ENCODE measurements at regions not wholly inside any gene's neighbourhood (a gene's known extent, or its start where the extent isn't known, plus 50 kb on each side); places are given as distances from the start of the nearest gene placed in this dataset.

DNA sequence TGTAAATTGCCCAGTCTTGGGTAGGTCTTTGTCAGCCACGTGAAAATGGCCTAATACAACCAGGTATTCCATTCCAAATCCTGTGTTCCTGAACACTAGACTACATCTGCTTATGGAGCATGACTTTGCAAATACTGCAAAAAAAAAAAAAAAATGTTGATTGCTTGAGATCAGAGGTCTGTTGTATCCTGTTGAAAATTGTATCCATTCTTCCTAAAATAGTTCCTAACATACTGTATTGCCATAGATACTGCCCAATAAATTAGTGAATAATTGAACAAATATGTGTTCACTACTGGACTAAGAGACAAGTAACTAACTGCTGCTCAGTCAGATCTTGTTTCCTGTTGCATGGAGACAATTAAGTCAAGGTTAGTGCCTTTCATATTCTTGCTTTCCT is 164.3 kb upstream of the PABPC4L start:
- intact Hi-C loops (cut with micrococcal nuclease), result no loop called here
- CTCF ChIA-PET, result no interaction called here
- H4K20me1 ChIP-seq (ENCODE audit: insufficient read depth), result no peaks in the 10 kb centered on the region
- H3K27me3 ChIP-seq (ENCODE audit: insufficient read depth, low read length), result no peaks in the 10 kb centered on the region
- H3K79me2 ChIP-seq (ENCODE audit: insufficient read depth, low read length), result no peaks in the 10 kb centered on the region
- H3K36me3 ChIP-seq (ENCODE audit: control insufficient read depth in 1 of 2, insufficient read depth in 2 of 2, low read length in 2 of 2), result no peaks in the 10 kb centered on the region
- no peak for TF ChIP-seq CEBPB (IDR thresholded peaks at IDR 0.05; ENCODE audit: low read depth)
- TF ChIP-seq EZH2 (IDR thresholded peaks at IDR 0.05), result no peak
- TF ChIP-seq, protein P1, sequence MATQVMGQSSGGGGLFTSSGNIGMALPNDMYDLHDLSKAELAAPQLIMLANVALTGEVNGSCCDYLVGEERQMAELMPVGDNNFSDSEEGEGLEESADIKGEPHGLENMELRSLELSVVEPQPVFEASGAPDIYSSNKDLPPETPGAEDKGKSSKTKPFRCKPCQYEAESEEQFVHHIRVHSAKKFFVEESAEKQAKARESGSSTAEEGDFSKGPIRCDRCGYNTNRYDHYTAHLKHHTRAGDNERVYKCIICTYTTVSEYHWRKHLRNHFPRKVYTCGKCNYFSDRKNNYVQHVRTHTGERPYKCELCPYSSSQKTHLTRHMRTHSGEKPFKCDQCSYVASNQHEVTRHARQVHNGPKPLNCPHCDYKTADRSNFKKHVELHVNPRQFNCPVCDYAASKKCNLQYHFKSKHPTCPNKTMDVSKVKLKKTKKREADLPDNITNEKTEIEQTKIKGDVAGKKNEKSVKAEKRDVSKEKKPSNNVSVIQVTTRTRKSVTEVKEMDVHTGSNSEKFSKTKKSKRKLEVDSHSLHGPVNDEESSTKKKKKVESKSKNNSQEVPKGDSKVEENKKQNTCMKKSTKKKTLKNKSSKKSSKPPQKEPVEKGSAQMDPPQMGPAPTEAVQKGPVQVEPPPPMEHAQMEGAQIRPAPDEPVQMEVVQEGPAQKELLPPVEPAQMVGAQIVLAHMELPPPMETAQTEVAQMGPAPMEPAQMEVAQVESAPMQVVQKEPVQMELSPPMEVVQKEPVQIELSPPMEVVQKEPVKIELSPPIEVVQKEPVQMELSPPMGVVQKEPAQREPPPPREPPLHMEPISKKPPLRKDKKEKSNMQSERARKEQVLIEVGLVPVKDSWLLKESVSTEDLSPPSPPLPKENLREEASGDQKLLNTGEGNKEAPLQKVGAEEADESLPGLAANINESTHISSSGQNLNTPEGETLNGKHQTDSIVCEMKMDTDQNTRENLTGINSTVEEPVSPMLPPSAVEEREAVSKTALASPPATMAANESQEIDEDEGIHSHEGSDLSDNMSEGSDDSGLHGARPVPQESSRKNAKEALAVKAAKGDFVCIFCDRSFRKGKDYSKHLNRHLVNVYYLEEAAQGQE (IDR thresholded peaks at IDR 0.05; ENCODE audit: low read depth), result no peak
- TF ChIP-seq EGR1 (IDR thresholded peaks at IDR 0.05; ENCODE audit: low read depth), result no peak
- no peak for TF ChIP-seq SIN3A (IDR thresholded peaks at IDR 0.05; ENCODE audit: low read depth)
- no peak for TF ChIP-seq RAD21 (IDR thresholded peaks at IDR 0.05; ENCODE audit: low read depth)
- TF ChIP-seq TCF7L2 (IDR thresholded peaks at IDR 0.05; ENCODE audit: borderline replicate concordance, extremely low read depth, insufficient read depth, insufficient read length), result no peak
- TF ChIP-seq POLR2AphosphoS5 (IDR thresholded peaks at IDR 0.05; ENCODE audit: low read depth, low read length), result no peak
- no peak for TF ChIP-seq FOSL1 (IDR thresholded peaks at IDR 0.05; ENCODE audit: low read depth)
- TF ChIP-seq, protein P2, sequence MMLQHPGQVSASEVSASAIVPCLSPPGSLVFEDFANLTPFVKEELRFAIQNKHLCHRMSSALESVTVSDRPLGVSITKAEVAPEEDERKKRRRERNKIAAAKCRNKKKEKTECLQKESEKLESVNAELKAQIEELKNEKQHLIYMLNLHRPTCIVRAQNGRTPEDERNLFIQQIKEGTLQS (IDR thresholded peaks at IDR 0.05), result no peak
- no peak for TF ChIP-seq ZNF274 (IDR thresholded peaks at IDR 0.05; ENCODE audit: low read depth, low read length)
- no peak overlapping the region for H3K27ac ChIP-seq (ENCODE audit: low read depth, low read length)
- H3K9ac ChIP-seq (ENCODE audit: low read length), result no peak overlapping the region
- no peaks in the 10 kb centered on the region for H3K9me2 ChIP-seq (ENCODE audit: insufficient read depth)
- no peak overlapping the region for H2AFZ ChIP-seq (ENCODE audit: low read depth, low read length, poor library complexity, severe bottlenecking)
- BruUV-seq (replicated peaks), result no TSS peak
- DNase-seq (ENCODE audit: low read depth, low spot score), result no peak
- no peak overlapping the region for H3K4me2 ChIP-seq (ENCODE audit: low read length)
- RAD21 ChIA-PET (ENCODE audit: low non-redundant PET in 1 of 2, low total read pairs in 2 of 2, uncharacterized antibody in 2 of 2, unreplicated experiment in 2 of 2), result no interaction called here
- POLR2A ChIA-PET, result no interaction called here
- H3K4me1 ChIP-seq (ENCODE audit: control insufficient read depth in 1 of 2, insufficient read depth in 2 of 2, low read length in 2 of 2), result no peaks in the 10 kb centered on the region
- H3K9me3 ChIP-seq (ENCODE audit: control insufficient read depth in 1 of 2, insufficient read depth in 1 of 2, low read depth in 1 of 2, low read length in 2 of 2), result no peaks in the 10 kb centered on the region
- no peak for ATAC-seq
- no peak overlapping the region for H3K4me3 ChIP-seq (replicated peaks in 1 of 2; ENCODE audit: low read depth in 1 of 2, low read length in 2 of 2)

Measured in HCT116 (cell line).